Pancreas (tissue), 10 donors: ENCODE measurements at regions not wholly inside any gene's neighbourhood (a gene's known extent, or its start where the extent isn't known, plus 50 kb on each side); places are given as distances from the start of the nearest gene placed in this dataset.

Source experiments
- ATAC-seq, 4 donors: fragments of 200-7000 bp; cut with Tn5 transposase; one replicate each; pipeline versions ENCODE4 v1.8.0 to v1.9.1; 2020; ENCODE audit warnings: mild to moderate bottlenecking in 4 of 4, moderate library complexity in 4 of 4
- DNase-seq, 6 donors: peaks; one replicate each; pipeline ENCODE4 v3.0.0-alpha.2; 2020
- FAIRE-seq: peaks from 2 replicates; lab custom pipeline; 2012; peaks lifted over from hg19 to GRCh38; lab: Jason Lieb, UNC
- H3K27ac ChIP-seq, 4 donors: fragments of 200-600 bp; sonication (generic); 1 replicate in 3 of 4; 2 replicates in 1 of 4; pipeline versions ENCODE4 v1.5.0 to v1.8.0; 2020
- H3K27me3 ChIP-seq, 4 donors: fragments of 200-600 bp; one replicate each; pipeline ENCODE4 v1.8.0; 2021
- H3K36me3 ChIP-seq, 3 donors: fragments of 200-600 bp; sonication (generic) in 1 of 3; one replicate each; pipeline versions ENCODE4 v1.5.0 to v1.8.0; 2020 to 2021
- H3K4me1 ChIP-seq, 3 donors: fragments of 200-600 bp; one replicate each; pipeline ENCODE4 v1.8.0; 2021
- H3K4me3 ChIP-seq, 4 donors: fragments of 200-600 bp; sonication (generic) in 2 of 4; one replicate each; pipeline versions ENCODE4 v1.5.0 to v1.8.0; 2020 to 2021
- H3K9me3 ChIP-seq, 4 donors: fragments of 200-600 bp; one replicate each; pipeline ENCODE4 v1.8.0; 2021
- CTCF ChIP-seq, 4 donors: fragments of 200-600 bp; sonication (generic) in 3 of 4; IDR thresholded peaks; one replicate each; pipeline versions ENCODE4 v1.5.0 to v1.8.0; 2021; ENCODE audit warnings: antibody characterized with exemption in 4 of 4
- WGBS, 2 donors: extraction: QIAGEN DNeasy Blood & Tissue Kit; methylation state at CpG; one replicate each; pipeline ENCODE4 v1.1.7; 2013; 5-methylcytosine and 5-hydroxymethylcytosine counted together
- intact Hi-C, 3 donors: fragments of 100-400 bp; cut with DNase I; formaldehyde crosslinking; loops; one replicate each; pipeline versions ENCODE4 v1.11.1 to v1.14.2; 2022
- donor health status: healthy with polysubstance abuse.
- donor health status: DM: no; HTN: no; CAD: no; lungs with moderate emphysema.
- donor health status: DM: no; HTN: no; CAD: no.
- donor health status: control.
- donor health status: control.
- donor health status: Bipolar disorder and iron deficiency.
- donor health status: DM: yes; HTN: yes; CAD: no.
- donor health status: DM: no; HTN: no; CAD: no.
- donor health status: DM: no; HTN: no; CAD: no.
- donor health status: DM: yes; HTN: yes; CAD: no.

- peaks cover 3 to 9% (median 5%) of the 10 kb centered on the region in 3 donors for H3K4me1 ChIP-seq
- FAIRE-seq: no peak
- no peak overlapping the region for H3K4me3 ChIP-seq
- no peak for ATAC-seq
- intact Hi-C loops: no loop called here
- no peak for TF ChIP-seq CTCF (IDR thresholded peaks at IDR 0.05)
- no peaks in the 10 kb centered on the region for H3K9me3 ChIP-seq
- no peak for DNase-seq
- H3K27me3 ChIP-seq: no peaks in the 10 kb centered on the region
- H3K36me3 ChIP-seq: no peaks in the 10 kb centered on the region
- no peak overlapping the region for H3K27ac ChIP-seq
Observed at GRCh38 chr5:52705720-52706119, 82.0 kb upstream of the ITGA1 start.

- intact Hi-C loops: no loop called here
- Histone ChIP-seq H3K36me3 (no peaks in the 10 kb centered on the region), H3K4me1 (peaks cover 5 to 10% (median 9%) of the 10 kb centered on the region in 3 donors), H3K4me3 (no peak overlapping the region), H3K27ac (no peak overlapping the region), H3K27me3 (no peaks in the 10 kb centered on the region), H3K9me3 (no peaks in the 10 kb centered on the region)
- TF ChIP-seq CTCF (IDR thresholded peaks at IDR 0.05): no peak
- WGBS, 2 donors: 82% methylated on average over 5 of the region's 5 CpGs
- no peak for FAIRE-seq
- ATAC-seq: no peak
- DNase-seq: no peak
Observed at GRCh38 chr5:52706775-52707174, 80.9 kb upstream of the ITGA1 start.

GRCh38 chr5:52707616-52708015 is 80.1 kb upstream of the ITGA1 start:
- TF ChIP-seq CTCF (IDR thresholded peaks at IDR 0.05): no peak
- no peak overlapping the region for H3K4me3 ChIP-seq
- H3K27ac ChIP-seq: no peak overlapping the region
- FAIRE-seq (no peak), ATAC-seq (peak in 3 of 4 donors; percentile 14 to 51 (median 18)), DNase-seq (no peak)
- H3K9me3 ChIP-seq: no peaks in the 10 kb centered on the region
- peaks cover 5 to 10% (median 9%) of the 10 kb centered on the region in 3 donors for H3K4me1 ChIP-seq
- H3K27me3 ChIP-seq: no peaks in the 10 kb centered on the region
- no peaks in the 10 kb centered on the region for H3K36me3 ChIP-seq
- 24 to 33% methylated on average over 2 of the region's 2 CpGs for WGBS, 2 donors
- intact Hi-C loops: no loop called here

- DNase-seq (no peak), ATAC-seq (no peak), FAIRE-seq (no peak)
- no peak overlapping the region for H3K27ac ChIP-seq
- no peaks in the 10 kb centered on the region for H3K9me3 ChIP-seq
- intact Hi-C loops: no loop called here
- H3K36me3 ChIP-seq: no peaks in the 10 kb centered on the region
- WGBS, 2 donors: 36 to 52% methylated on average over 1 of the region's 1 CpG
- no peak overlapping the region for H3K4me3 ChIP-seq
- TF ChIP-seq CTCF (IDR thresholded peaks at IDR 0.05): no peak
- H3K27me3 ChIP-seq: no peaks in the 10 kb centered on the region
- H3K4me1 ChIP-seq: peaks cover 5 to 10% (median 9%) of the 10 kb centered on the region in 3 donors
Observed at GRCh38 chr5:52708463-52708862, 79.3 kb upstream of the ITGA1 start.

GRCh38 chr5:52709167-52709925 is 78.4 kb upstream of the ITGA1 start:
- FAIRE-seq: no peak
- Histone ChIP-seq H3K4me1 (peaks cover 5 to 10% (median 9%) of the 10 kb centered on the region in 3 donors), H3K27me3 (no peaks in the 10 kb centered on the region), H3K27ac (peak overlapping the region in 1 of 4 donors; percentile 18), H3K9me3 (no peaks in the 10 kb centered on the region), H3K36me3 (no peaks in the 10 kb centered on the region), H3K4me3 (no peak overlapping the region)
- intact Hi-C loops: no loop called here
- ATAC-seq: peak in 2 of 4 donors; percentile 36 to 45
- 71 to 75% methylated on average over 6 of the region's 6 CpGs for WGBS, 2 donors
- TF ChIP-seq CTCF (IDR thresholded peaks at IDR 0.05): no peak
- DNase-seq: peak in 1 of 6 donors; percentile 14
